Activated naive CD4-positive, alpha-beta T cell treated with anti-CD3 and anti-CD28 coated beads for 36 hours (primary cell): ENCODE measurements at regions not wholly inside any gene's neighbourhood (a gene's known extent, or its start where the extent isn't known, plus 50 kb on each side); places are given as distances from the start of the nearest gene placed in this dataset.

Experiments used
- CTCF ChIA-PET: fragments of 350-600 bp; sonication (Branson Sonifier 250); formaldehyde crosslinking; loops from one replicate; lab custom pipeline; 2021; ENCODE audit warnings: antibody characterized with exemption; lab: Charles Lee
- DNase-seq: peaks from one replicate; pipeline ENCODE4 v3.0.0-alpha.2; 2020
- H3K27ac Mint-ChIP-seq: one replicate; pipeline ENCODE4 v1.8.0; 2021; ENCODE audit warnings: mild to moderate bottlenecking, mixed read lengths
- H3K27me3 Mint-ChIP-seq: one replicate; pipeline ENCODE4 v1.8.0; 2021; ENCODE audit warnings: low read depth, mixed read lengths
- H3K36me3 Mint-ChIP-seq: one replicate; pipeline ENCODE4 v1.8.0; 2021; ENCODE audit warnings: low read depth, mixed read lengths
- H3K4me1 Mint-ChIP-seq: one replicate; pipeline ENCODE4 v1.8.0; 2021; ENCODE audit warnings: low read depth, mixed read lengths
- H3K4me3 Mint-ChIP-seq: one replicate; pipeline ENCODE4 v1.8.0; 2021; ENCODE audit warnings: mild to moderate bottlenecking, moderate library complexity, mixed read lengths
- H3K9me3 Mint-ChIP-seq: one replicate; pipeline ENCODE4 v1.8.0; 2021; ENCODE audit warnings: mixed read lengths
- intact Hi-C: fragments of 100-400 bp; cut with micrococcal nuclease; formaldehyde crosslinking; loops from one replicate; pipeline ENCODE4 v1.15.1; 2023

- Mint-ChIP-seq H3K4me1 (no peaks in the 10 kb centered on the region), H3K4me3 (no peak overlapping the region), H3K9me3 (peaks cover 2% of the 10 kb centered on the region), H3K27ac (no peak overlapping the region), H3K27me3 (no peaks in the 10 kb centered on the region), H3K36me3 (no peaks in the 10 kb centered on the region)
- DNase-seq: no peak
- intact Hi-C loops: loop anchor here (2.0 kb wide), 2 partner anchors 580 to 998 kb away; no protein-coding TSS in a partner anchor
- CTCF ChIA-PET: no interaction called here
These were observed 577.4 kb downstream of the ISL1 start for GRCh38 chr5:51960617-51961121.

GRCh38 chr5:51961154-51961562, 577.9 kb downstream of the ISL1 start:
- no peaks in the 10 kb centered on the region for H3K27me3 Mint-ChIP-seq
- DNase-seq: no peak
- no peak overlapping the region for H3K4me3 Mint-ChIP-seq
- CTCF ChIA-PET: no interaction called here
- H3K27ac Mint-ChIP-seq: no peak overlapping the region
- intact Hi-C loops: loop anchor here (2.0 kb wide), 2 partner anchors 580 to 998 kb away; no protein-coding TSS in a partner anchor
- no peaks in the 10 kb centered on the region for H3K36me3 Mint-ChIP-seq
- no peaks in the 10 kb centered on the region for H3K4me1 Mint-ChIP-seq
- H3K9me3 Mint-ChIP-seq: peaks cover 2% of the 10 kb centered on the region

- intact Hi-C loops: no loop called here
- Mint-ChIP-seq H3K27me3 (no peaks in the 10 kb centered on the region), H3K27ac (no peak overlapping the region), H3K36me3 (no peaks in the 10 kb centered on the region), H3K4me3 (no peak overlapping the region), H3K4me1 (no peaks in the 10 kb centered on the region), H3K9me3 (peaks cover 6% of the 10 kb centered on the region)
- no peak for DNase-seq
- CTCF ChIA-PET: no interaction called here
These were observed 585.5 kb downstream of the ISL1 start for GRCh38 chr5:51968756-51969155.

- Mint-ChIP-seq H3K27ac (no peak overlapping the region), H3K9me3 (peaks cover 6% of the 10 kb centered on the region), H3K4me3 (no peak overlapping the region), H3K4me1 (no peaks in the 10 kb centered on the region), H3K36me3 (no peaks in the 10 kb centered on the region), H3K27me3 (no peaks in the 10 kb centered on the region)
- DNase-seq: no peak
- CTCF ChIA-PET: no interaction called here
- intact Hi-C loops: no loop called here
These were observed 591.6 kb downstream of the ISL1 start for GRCh38 chr5:51974834-51975233.

- H3K36me3 Mint-ChIP-seq: no peaks in the 10 kb centered on the region
- H3K27me3 Mint-ChIP-seq: no peaks in the 10 kb centered on the region
- DNase-seq: no peak
- H3K4me3 Mint-ChIP-seq: no peak overlapping the region
- H3K27ac Mint-ChIP-seq: no peak overlapping the region
- CTCF ChIA-PET: interaction anchor here (0.6 kb wide), 1 partner anchor 1465 kb away, joined by 4 read pairs; no protein-coding TSS in a partner anchor
- intact Hi-C loops: no loop called here
- H3K4me1 Mint-ChIP-seq: no peaks in the 10 kb centered on the region
- peaks cover 4% of the 10 kb centered on the region for H3K9me3 Mint-ChIP-seq
These were observed 593.8 kb downstream of the ISL1 start for GRCh38 chr5:51977014-51977413.

- H3K27me3 Mint-ChIP-seq: no peaks in the 10 kb centered on the region
- H3K4me3 Mint-ChIP-seq: no peak overlapping the region
- DNase-seq: no peak
- no peaks in the 10 kb centered on the region for H3K4me1 Mint-ChIP-seq
- H3K9me3 Mint-ChIP-seq: no peaks in the 10 kb centered on the region
- H3K27ac Mint-ChIP-seq: no peak overlapping the region
- CTCF ChIA-PET: no interaction called here
- no peaks in the 10 kb centered on the region for H3K36me3 Mint-ChIP-seq
- intact Hi-C loops: no loop called here
These were observed 599.9 kb downstream of the ISL1 start for GRCh38 chr5:51983161-51983560.

- Mint-ChIP-seq H3K27ac (no peak overlapping the region), H3K4me1 (no peaks in the 10 kb centered on the region), H3K4me3 (no peak overlapping the region), H3K27me3 (no peaks in the 10 kb centered on the region), H3K36me3 (no peaks in the 10 kb centered on the region), H3K9me3 (no peaks in the 10 kb centered on the region)
- no peak for DNase-seq
- CTCF ChIA-PET: no interaction called here
- intact Hi-C loops: no loop called here
These were observed 603.5 kb downstream of the ISL1 start for GRCh38 chr5:51986733-51987132.

GRCh38 chr5:51987239-51987638, 604.0 kb downstream of the ISL1 start:
- CTCF ChIA-PET: interaction anchor here (0.6 kb wide), 1 partner anchor 1016 kb away, joined by 3 read pairs; no protein-coding TSS in a partner anchor

GRCh38 chr5:51987669-51988209, 604.5 kb downstream of the ISL1 start:
- Mint-ChIP-seq H3K27ac (no peak overlapping the region), H3K4me3 (no peak overlapping the region), H3K4me1 (no peaks in the 10 kb centered on the region), H3K36me3 (no peaks in the 10 kb centered on the region), H3K9me3 (no peaks in the 10 kb centered on the region), H3K27me3 (no peaks in the 10 kb centered on the region)
- CTCF ChIA-PET: interaction anchor here (0.6 kb wide), 2 partner anchors 1017 to 1593 kb away, joined by 3 read pairs; no protein-coding TSS in a partner anchor
- DNase-seq: no peak
- intact Hi-C loops: no loop called here

More at GRCh38 chr5:51987239-51987638, 604.0 kb downstream of the ISL1 start:
- intact Hi-C loops: no loop called here
- Mint-ChIP-seq H3K4me1 (no peaks in the 10 kb centered on the region), H3K9me3 (no peaks in the 10 kb centered on the region), H3K4me3 (no peak overlapping the region), H3K27ac (no peak overlapping the region), H3K27me3 (no peaks in the 10 kb centered on the region), H3K36me3 (no peaks in the 10 kb centered on the region)
- no peak for DNase-seq

- H3K27me3 Mint-ChIP-seq: no peaks in the 10 kb centered on the region
- no peaks in the 10 kb centered on the region for H3K36me3 Mint-ChIP-seq
These were observed 605.4 kb downstream of the ISL1 start for GRCh38 chr5:51988634-51989033.

GRCh38 chr5:51990241-51990640, 607.0 kb downstream of the ISL1 start:
- CTCF ChIA-PET: no interaction called here
- Mint-ChIP-seq H3K27ac (no peak overlapping the region), H3K9me3 (no peaks in the 10 kb centered on the region), H3K4me3 (no peak overlapping the region), H3K36me3 (no peaks in the 10 kb centered on the region), H3K4me1 (no peaks in the 10 kb centered on the region), H3K27me3 (no peaks in the 10 kb centered on the region)
- no peak for DNase-seq
- intact Hi-C loops: no loop called here

More at GRCh38 chr5:51988634-51989033, 605.4 kb downstream of the ISL1 start:
- DNase-seq: no peak
- CTCF ChIA-PET: no interaction called here
- intact Hi-C loops: no loop called here
- no peak overlapping the region for H3K4me3 Mint-ChIP-seq
- H3K9me3 Mint-ChIP-seq: no peaks in the 10 kb centered on the region
- H3K27ac Mint-ChIP-seq: no peak overlapping the region
- H3K4me1 Mint-ChIP-seq: no peaks in the 10 kb centered on the region

- Mint-ChIP-seq H3K4me3 (no peak overlapping the region), H3K4me1 (no peaks in the 10 kb centered on the region), H3K9me3 (no peaks in the 10 kb centered on the region), H3K27me3 (no peaks in the 10 kb centered on the region), H3K36me3 (no peaks in the 10 kb centered on the region), H3K27ac (no peak overlapping the region)
- CTCF ChIA-PET: no interaction called here
- no peak for DNase-seq
- intact Hi-C loops: no loop called here
These were observed 607.5 kb downstream of the ISL1 start for GRCh38 chr5:51990661-51991180.

- Mint-ChIP-seq H3K27me3 (no peaks in the 10 kb centered on the region), H3K4me3 (no peak overlapping the region), H3K27ac (no peak overlapping the region), H3K36me3 (no peaks in the 10 kb centered on the region), H3K9me3 (no peaks in the 10 kb centered on the region), H3K4me1 (no peaks in the 10 kb centered on the region)
- no peak for DNase-seq
- CTCF ChIA-PET: no interaction called here
- intact Hi-C loops: no loop called here
These were observed 608.7 kb downstream of the ISL1 start for GRCh38 chr5:51991940-51992339.
